ENCODE measurements at regions not wholly inside any gene's neighbourhood (a gene's known extent, or its start where the extent isn't known, plus 50 kb on each side); places are given as distances from the start of the nearest gene placed in this dataset.

DNA sequence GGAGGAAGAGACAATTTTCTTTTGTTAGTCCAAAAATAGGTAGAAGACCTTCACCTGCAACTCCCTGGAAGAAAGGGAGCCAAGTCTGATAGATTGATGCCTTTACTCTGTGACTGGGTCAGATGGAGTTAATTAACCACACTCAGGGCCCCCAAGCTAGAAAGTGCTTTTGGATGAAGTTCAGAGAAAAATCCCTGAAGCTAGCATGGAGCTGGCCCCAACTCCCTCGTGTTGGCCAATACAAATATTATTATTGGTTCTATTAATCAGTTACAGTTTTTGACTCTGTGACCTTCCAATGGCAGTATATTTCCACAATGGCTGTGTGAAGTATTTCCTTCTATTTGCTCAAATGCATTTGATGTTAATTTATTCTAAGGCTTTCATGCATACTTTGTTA is 1753.5 kb downstream of the EFNA5 start:
- TF ChIP-seq PPARA (CRISPR knock-in tag; IDR thresholded peaks at IDR 0.05; ENCODE audit: borderline replicate concordance) (no peak), RARB (CRISPR knock-in tag; IDR thresholded peaks at IDR 0.05) (no peak), ZFP3 (CRISPR knock-in tag; IDR thresholded peaks at IDR 0.05) (no peak), TCF4 (CRISPR knock-in tag; IDR thresholded peaks at IDR 0.05; ENCODE audit: borderline replicate concordance) (no peak), ZNF565 (CRISPR knock-in tag; conservative IDR thresholded peaks at IDR 0.05; ENCODE audit: low read depth) (no peak), CSDC2 (CRISPR knock-in tag; IDR thresholded peaks at IDR 0.05) (no peak), ARNTL (CRISPR knock-in tag; IDR thresholded peaks at IDR 0.05; ENCODE audit: borderline replicate concordance, low read depth) (no peak)
- TF ChIP-seq, protein P1, sequence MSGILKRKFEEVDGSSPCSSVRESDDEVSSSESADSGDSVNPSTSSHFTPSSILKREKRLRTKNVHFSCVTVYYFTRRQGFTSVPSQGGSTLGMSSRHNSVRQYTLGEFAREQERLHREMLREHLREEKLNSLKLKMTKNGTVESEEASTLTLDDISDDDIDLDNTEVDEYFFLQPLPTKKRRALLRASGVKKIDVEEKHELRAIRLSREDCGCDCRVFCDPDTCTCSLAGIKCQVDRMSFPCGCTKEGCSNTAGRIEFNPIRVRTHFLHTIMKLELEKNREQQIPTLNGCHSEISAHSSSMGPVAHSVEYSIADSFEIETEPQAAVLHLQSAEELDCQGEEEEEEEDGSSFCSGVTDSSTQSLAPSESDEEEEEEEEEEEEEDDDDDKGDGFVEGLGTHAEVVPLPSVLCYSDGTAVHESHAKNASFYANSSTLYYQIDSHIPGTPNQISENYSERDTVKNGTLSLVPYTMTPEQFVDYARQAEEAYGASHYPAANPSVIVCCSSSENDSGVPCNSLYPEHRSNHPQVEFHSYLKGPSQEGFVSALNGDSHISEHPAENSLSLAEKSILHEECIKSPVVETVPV (CRISPR knock-in tag; IDR thresholded peaks at IDR 0.05), result no peak
- TF ChIP-seq, protein P2, sequence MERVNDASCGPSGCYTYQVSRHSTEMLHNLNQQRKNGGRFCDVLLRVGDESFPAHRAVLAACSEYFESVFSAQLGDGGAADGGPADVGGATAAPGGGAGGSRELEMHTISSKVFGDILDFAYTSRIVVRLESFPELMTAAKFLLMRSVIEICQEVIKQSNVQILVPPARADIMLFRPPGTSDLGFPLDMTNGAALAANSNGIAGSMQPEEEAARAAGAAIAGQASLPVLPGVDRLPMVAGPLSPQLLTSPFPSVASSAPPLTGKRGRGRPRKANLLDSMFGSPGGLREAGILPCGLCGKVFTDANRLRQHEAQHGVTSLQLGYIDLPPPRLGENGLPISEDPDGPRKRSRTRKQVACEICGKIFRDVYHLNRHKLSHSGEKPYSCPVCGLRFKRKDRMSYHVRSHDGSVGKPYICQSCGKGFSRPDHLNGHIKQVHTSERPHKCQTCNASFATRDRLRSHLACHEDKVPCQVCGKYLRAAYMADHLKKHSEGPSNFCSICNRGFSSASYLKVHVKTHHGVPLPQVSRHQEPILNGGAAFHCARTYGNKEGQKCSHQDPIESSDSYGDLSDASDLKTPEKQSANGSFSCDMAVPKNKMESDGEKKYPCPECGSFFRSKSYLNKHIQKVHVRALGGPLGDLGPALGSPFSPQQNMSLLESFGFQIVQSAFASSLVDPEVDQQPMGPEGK (CRISPR knock-in tag; IDR thresholded peaks at IDR 0.05; ENCODE audit: borderline replicate concordance), result no peak
